Parathyroid adenoma (tissue), 2 donors: ENCODE measurements at regions not wholly inside any gene's neighbourhood (a gene's known extent, or its start where the extent isn't known, plus 50 kb on each side); places are given as distances from the start of the nearest gene placed in this dataset.

Source experiments
- H2AFZ ChIP-seq: fragments of 300-600 bp; sonication (generic); one replicate; pipeline ENCODE4 v1.7.0; 2017; ENCODE audit warnings: antibody characterized with exemption, mild to moderate bottlenecking
- H3K27ac ChIP-seq: fragments of 300-600 bp; sonication (generic); one replicate; pipeline ENCODE4 v1.7.0; 2017
- H3K27me3 ChIP-seq: fragments of 300-600 bp; sonication (generic); one replicate; pipeline ENCODE4 v1.7.0; 2017; ENCODE audit warnings: low read length; ENCODE audit not compliant: control insufficient read depth, insufficient read depth
- H3K36me3 ChIP-seq: fragments of 300-600 bp; sonication (generic); one replicate; pipeline ENCODE4 v1.7.0; 2017; ENCODE audit warnings: low read length; ENCODE audit not compliant: control insufficient read depth, insufficient read depth
- H3K4me1 ChIP-seq: fragments of 300-600 bp; sonication (generic); one replicate; pipeline ENCODE4 v1.7.0; 2017; ENCODE audit warnings: control low read depth
- H3K4me2 ChIP-seq: fragments of 300-600 bp; sonication (generic); one replicate; pipeline ENCODE4 v1.7.0; 2017; ENCODE audit warnings: low read length
- H3K4me3 ChIP-seq: fragments of 300-600 bp; sonication (generic); one replicate; pipeline ENCODE4 v1.7.0; 2017; ENCODE audit warnings: low read depth, low read length
- H3K79me2 ChIP-seq: fragments of 300-600 bp; sonication (generic); one replicate; pipeline ENCODE4 v1.7.0; 2017; ENCODE audit warnings: control low read depth
- H3K9ac ChIP-seq: fragments of 300-600 bp; sonication (generic); one replicate; pipeline ENCODE4 v1.7.0; 2017; ENCODE audit warnings: mild to moderate bottlenecking
- H3K9me3 ChIP-seq: fragments of 300-600 bp; sonication (generic); one replicate; pipeline ENCODE4 v1.7.0; 2017; ENCODE audit warnings: low read length; ENCODE audit not compliant: control insufficient read depth
- CTCF ChIP-seq: fragments of 300-600 bp; sonication (generic); IDR thresholded peaks from one replicate; pipeline ENCODE4 v1.7.0; 2017; ENCODE audit warnings: antibody characterized with exemption, mild to moderate bottlenecking
- donor health status: primary hyperparathyroidism.

- Histone ChIP-seq H3K36me3 (no peaks in the 10 kb centered on the region), H3K4me2 (no peak overlapping the region), H3K79me2 (no peaks in the 10 kb centered on the region), H3K27ac (no peak overlapping the region), H3K4me3 (no peak overlapping the region), H2AFZ (no peak overlapping the region), H3K9me3 (no peaks in the 10 kb centered on the region), H3K4me1 (no peaks in the 10 kb centered on the region), H3K27me3 (no peaks in the 10 kb centered on the region), H3K9ac (no peak overlapping the region)
- no peak for TF ChIP-seq CTCF
Observed at GRCh38 chr3:80308637-80309036, 540.8 kb upstream of the ROBO1 start.

DNA sequence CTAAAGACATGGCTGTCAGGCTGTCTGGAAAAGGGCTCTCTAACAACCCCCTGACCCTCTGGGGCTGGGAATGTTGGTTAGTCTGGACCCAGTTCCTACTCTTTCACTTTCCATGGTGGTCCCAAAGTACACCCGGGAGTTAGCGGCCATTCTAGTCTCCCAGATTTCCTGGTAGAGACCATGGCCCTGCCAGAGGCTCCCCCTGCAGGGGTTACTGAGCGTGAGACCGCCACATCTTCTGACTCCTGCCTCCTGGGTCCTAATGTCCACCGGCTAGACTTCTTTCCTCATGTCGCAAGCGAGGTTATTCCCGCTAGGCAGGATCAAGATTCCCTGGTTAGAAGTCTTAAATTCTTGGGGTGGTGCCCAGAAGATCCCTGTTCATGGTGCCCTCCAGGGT, 540.0 kb upstream of the ROBO1 start:
- Histone ChIP-seq H3K9ac (no peak overlapping the region), H3K36me3 (no peaks in the 10 kb centered on the region), H3K4me2 (no peak overlapping the region), H2AFZ (no peak overlapping the region), H3K4me3 (no peak overlapping the region), H3K4me1 (no peaks in the 10 kb centered on the region), H3K9me3 (no peaks in the 10 kb centered on the region), H3K27me3 (no peaks in the 10 kb centered on the region), H3K27ac (no peak overlapping the region), H3K79me2 (no peaks in the 10 kb centered on the region)
- no peak for TF ChIP-seq CTCF

GRCh38 chr3:80297720-80298119, 529.9 kb upstream of the ROBO1 start:
- H3K4me1 ChIP-seq, result no peaks in the 10 kb centered on the region
- no peaks in the 10 kb centered on the region for H3K27me3 ChIP-seq
- no peak for TF ChIP-seq CTCF
- H3K36me3 ChIP-seq, result no peaks in the 10 kb centered on the region
- no peaks in the 10 kb centered on the region for H3K79me2 ChIP-seq
- H2AFZ ChIP-seq, result no peak overlapping the region
- no peak overlapping the region for H3K9ac ChIP-seq
- no peak overlapping the region for H3K27ac ChIP-seq
- H3K4me2 ChIP-seq, result no peak overlapping the region
- H3K4me3 ChIP-seq, result no peak overlapping the region
- no peaks in the 10 kb centered on the region for H3K9me3 ChIP-seq

- no peak overlapping the region for H3K4me2 ChIP-seq
- H3K9ac ChIP-seq, result no peak overlapping the region
- no peak for TF ChIP-seq CTCF
- no peaks in the 10 kb centered on the region for H3K9me3 ChIP-seq
- no peaks in the 10 kb centered on the region for H3K27me3 ChIP-seq
- no peaks in the 10 kb centered on the region for H3K36me3 ChIP-seq
- no peaks in the 10 kb centered on the region for H3K4me1 ChIP-seq
- no peak overlapping the region for H3K4me3 ChIP-seq
- H3K27ac ChIP-seq, result no peak overlapping the region
- H3K79me2 ChIP-seq, result no peaks in the 10 kb centered on the region
- no peak overlapping the region for H2AFZ ChIP-seq
Observed at GRCh38 chr3:80285388-80285787, 517.6 kb upstream of the ROBO1 start.

DNA sequence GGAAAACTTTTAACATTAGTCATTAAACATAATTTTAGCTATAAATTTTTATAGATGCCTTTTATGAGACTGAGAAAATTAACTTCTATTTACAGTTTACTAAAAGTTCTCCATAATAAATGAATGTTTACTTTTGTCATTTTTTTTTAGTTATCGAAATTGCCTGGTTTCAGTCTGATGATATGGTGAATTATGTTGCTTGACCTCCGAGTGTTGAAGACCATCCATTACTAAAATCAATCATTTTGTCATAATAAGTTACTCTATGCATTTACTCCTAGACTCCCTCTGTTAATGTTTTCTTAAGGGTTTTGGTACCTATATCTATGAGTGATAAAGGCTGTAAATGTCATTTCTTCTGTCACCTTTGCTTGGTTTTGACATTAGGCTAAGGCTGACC, 516.0 kb upstream of the ROBO1 start:
- Histone ChIP-seq H2AFZ (no peak overlapping the region), H3K4me2 (no peak overlapping the region), H3K27me3 (no peaks in the 10 kb centered on the region), H3K9ac (no peak overlapping the region), H3K9me3 (no peaks in the 10 kb centered on the region), H3K4me3 (no peak overlapping the region), H3K4me1 (no peaks in the 10 kb centered on the region), H3K79me2 (no peaks in the 10 kb centered on the region), H3K36me3 (no peaks in the 10 kb centered on the region), H3K27ac (no peak overlapping the region)
- TF ChIP-seq CTCF, result no peak
